H1 (cell line): ENCODE measurements at regions not wholly inside any gene's neighbourhood (a gene's known extent, or its start where the extent isn't known, plus 50 kb on each side); places are given as distances from the start of the nearest gene placed in this dataset.

ENCODE experiments used
- CTCF ChIA-PET: fragments of 300-600 bp; sonication (Branson Sonifier 250); formaldehyde crosslinking; loops from one replicate; lab custom pipeline; 2021; ENCODE audit not compliant: partially characterized antibody; lab: Charles Lee
- POLR2A ChIA-PET: fragments of 300-600 bp; sonication (Branson Sonifier 250); formaldehyde crosslinking; loops from one replicate; lab custom pipeline; 2021; ENCODE audit warnings: inconsistent platforms; ENCODE audit not compliant: partially characterized antibody; lab: Charles Lee
- DNase-seq, 2 experiments: peaks; one replicate each; pipeline versions ENCODE4 v3.0.0 to v3.0.0-alpha.2; 2010 to 2022; ENCODE audit warnings: low spot score in 2 of 2, low read depth in 1 of 2, mixed read lengths in 1 of 2
- FAIRE-seq: peaks from 2 replicates; lab custom pipeline; 2011; peaks lifted over from hg19 to GRCh38; lab: Jason Lieb, UNC
- H2AFZ ChIP-seq: 2 replicates; pipeline ENCODE4 v1.8.1; 2012; ENCODE audit warnings: low read length, inconsistent platforms
- H2AK5ac ChIP-seq: 2 replicates; pipeline ENCODE4 v1.6.1; 2013; ENCODE audit warnings: low read depth, low read length
- H2BK120ac ChIP-seq: replicated peaks from 2 replicates; pipeline ENCODE3; 2013; ENCODE audit warnings: low read depth, low read length, inconsistent platforms
- H2BK12ac ChIP-seq: 2 replicates; pipeline ENCODE4 v1.6.1; 2013; ENCODE audit warnings: low read depth, low read length
- H2BK15ac ChIP-seq: 2 replicates; pipeline ENCODE4 v1.6.1; 2013; ENCODE audit warnings: low read length
- H2BK20ac ChIP-seq: 2 replicates; pipeline ENCODE4 v1.6.1; 2013; ENCODE audit warnings: low read length
- H2BK5ac ChIP-seq: 2 replicates; pipeline ENCODE4 v1.6.1; 2013; ENCODE audit warnings: low read depth, low read length
- H3K14ac ChIP-seq: 2 replicates; pipeline ENCODE4 v1.6.1; 2013; ENCODE audit warnings: inconsistent platforms; ENCODE audit not compliant: insufficient read length
- H3K18ac ChIP-seq: 2 replicates; pipeline ENCODE4 v1.6.1; 2013; ENCODE audit warnings: low read length; ENCODE audit errors: extremely low read depth
- H3K23ac ChIP-seq: 2 replicates; pipeline ENCODE4 v1.6.1; 2013; ENCODE audit warnings: inconsistent platforms; ENCODE audit not compliant: insufficient read length
- H3K23me2 ChIP-seq: 2 replicates; pipeline ENCODE4 v1.6.1; 2013; ENCODE audit warnings: low read depth, low read length
- H3K27ac ChIP-seq: 2 replicates; pipeline ENCODE4 v1.6.1; 2011; ENCODE audit warnings: low read depth, low read length, inconsistent platforms
- H3K27me3 ChIP-seq, 4 experiments: replicated peaks in 1 of 4; 1 replicate in 1 of 4; 2 replicates in 3 of 4; pipeline versions ENCODE4 v1.6.1 to v1.8.1; 2011 to 2013; ENCODE audit warnings: low read length in 3 of 4, mild to moderate bottlenecking in 3 of 4, inconsistent platforms in 2 of 4, mixed read lengths in 2 of 4, moderate library complexity in 1 of 4; ENCODE audit not compliant: control insufficient read depth in 3 of 4, insufficient read depth in 3 of 4; ENCODE audit errors: extremely low read depth in 1 of 4
- H3K36me3 ChIP-seq, 4 experiments: 2 replicates each; pipeline versions ENCODE4 v1.6.1 to v1.8.1; 2011 to 2013; ENCODE audit warnings: mild to moderate bottlenecking in 4 of 4, low read length in 3 of 4, moderate library complexity in 2 of 4, control low read depth in 1 of 4, inconsistent platforms in 1 of 4; ENCODE audit not compliant: insufficient read depth in 4 of 4, control insufficient read depth in 2 of 4
- H3K4ac ChIP-seq: replicated peaks from 2 replicates; pipeline ENCODE3; 2013; ENCODE audit warnings: low read length, low read depth, mixed read lengths, inconsistent platforms; ENCODE audit not compliant: insufficient read length
- H3K4me1 ChIP-seq, 4 experiments: replicated peaks in 1 of 4; 1 replicate in 1 of 4; 2 replicates in 3 of 4; pipeline versions ENCODE4 v1.6.1 to v1.8.1; 2011 to 2013; ENCODE audit warnings: low read length in 3 of 4, inconsistent platforms in 2 of 4, mixed read lengths in 1 of 4; ENCODE audit not compliant: insufficient read depth in 4 of 4, control insufficient read depth in 3 of 4
- H3K4me2 ChIP-seq, 2 experiments: 2 replicates each; pipeline versions ENCODE4 v1.6.1 to v1.8.1; 2011 to 2013; ENCODE audit warnings: low read depth in 2 of 2, low read length in 2 of 2, control low read depth in 1 of 2, inconsistent platforms in 1 of 2, mild to moderate bottlenecking in 1 of 2; ENCODE audit not compliant: insufficient read depth in 1 of 2
- H3K4me3 ChIP-seq, 4 experiments: fragments of 200-600, 300-600 bp in 1 of 4; sonication (generic), shearing (Covaris generic), sonication (Bioruptor Twin) in 1 of 4; 2 replicates each; pipeline versions ENCODE4 v1.5.1 to v1.8.1; 2011 to 2016; ENCODE audit warnings: low read length in 4 of 4, low read depth in 3 of 4, control low read depth in 2 of 4, inconsistent platforms in 2 of 4, mild to moderate bottlenecking in 2 of 4, mixed read lengths in 1 of 4, moderate library complexity in 1 of 4; ENCODE audit not compliant: insufficient read depth in 2 of 4; ENCODE audit errors: extremely low read depth in 1 of 4
- H3K56ac ChIP-seq: replicated peaks from 2 replicates; pipeline ENCODE3; 2013; ENCODE audit warnings: low read depth, mild to moderate bottlenecking, mixed read lengths, low read length, inconsistent platforms; ENCODE audit not compliant: insufficient read length
- H3K79me1 ChIP-seq: 2 replicates; pipeline ENCODE4 v1.6.1; 2013; ENCODE audit warnings: low read depth, low read length, control low read depth
- H3K79me2 ChIP-seq, 2 experiments: 2 replicates each; pipeline versions ENCODE4 v1.6.1 to v1.8.1; 2012 to 2013; ENCODE audit warnings: low read length in 2 of 2, mild to moderate bottlenecking in 2 of 2, inconsistent platforms in 1 of 2; ENCODE audit not compliant: insufficient read depth in 2 of 2, control insufficient read depth in 1 of 2
- H3K9ac ChIP-seq, 4 experiments: replicated peaks in 1 of 4; 1 replicate in 1 of 4; 2 replicates in 3 of 4; pipeline versions ENCODE4 v1.6.1 to v1.8.1; 2011 to 2013; ENCODE audit warnings: low read depth in 3 of 4, low read length in 3 of 4, control low read depth in 2 of 4, mild to moderate bottlenecking in 2 of 4, moderate library complexity in 2 of 4, inconsistent platforms in 1 of 4; ENCODE audit errors: extremely low read depth in 1 of 4
- H3K9me3 ChIP-seq, 2 experiments: 2 replicates each; pipeline versions ENCODE4 v1.6.1 to v1.8.1; 2012 to 2013; ENCODE audit warnings: mild to moderate bottlenecking in 2 of 2, moderate library complexity in 2 of 2, control low read depth in 1 of 2, inconsistent platforms in 1 of 2, low read depth in 1 of 2, low read length in 1 of 2, mixed read lengths in 1 of 2; ENCODE audit not compliant: insufficient read depth in 2 of 2
- H4K20me1 ChIP-seq, 2 experiments: replicated peaks in 1 of 2; 2 replicates each; pipeline versions ENCODE3 to v1.8.1; 2011 to 2013; ENCODE audit warnings: inconsistent platforms in 2 of 2, low read length in 2 of 2, mild to moderate bottlenecking in 1 of 2; ENCODE audit not compliant: insufficient read depth in 2 of 2, control insufficient read depth in 1 of 2
- H4K5ac ChIP-seq: 2 replicates; pipeline ENCODE4 v1.6.1; 2013; ENCODE audit warnings: low read length, low read depth, mixed read lengths, inconsistent platforms; ENCODE audit not compliant: insufficient read length
- H4K8ac ChIP-seq: 2 replicates; pipeline ENCODE4 v1.8.0; 2013; ENCODE audit warnings: mild to moderate bottlenecking, moderate library complexity, low read length, inconsistent platforms; ENCODE audit not compliant: insufficient read depth; ENCODE audit errors: extremely low read depth
- H4K91ac ChIP-seq: replicated peaks from 2 replicates; pipeline ENCODE3; 2013; ENCODE audit warnings: low read length, mixed read lengths, inconsistent platforms; ENCODE audit not compliant: insufficient read length
- ATF2 ChIP-seq: IDR thresholded peaks from 2 replicates; pipeline ENCODE4 v1.6.1; 2012; ENCODE audit warnings: low read length, inconsistent platforms
- BCL11A ChIP-seq, 2 experiments: IDR thresholded peaks; one replicate each; pipeline ENCODE4 v1.6.1; 2011; ENCODE audit warnings: low read depth in 2 of 2, low read length in 2 of 2, mild to moderate bottlenecking in 2 of 2
- CHD2 ChIP-seq: IDR thresholded peaks from 2 replicates; pipeline ENCODE4 v1.6.1; 2012; ENCODE audit warnings: low read length, improper control_type of control experiment
- CTCF ChIP-seq, 3 experiments: IDR thresholded peaks; 1 replicate in 2 of 3; 2 replicates in 1 of 3; pipeline versions ENCODE4 v1.5.1 to v1.6.1; 2011; ENCODE audit warnings: low read length in 3 of 3, mild to moderate bottlenecking in 3 of 3, inconsistent platforms in 2 of 3, low read depth in 1 of 3, moderate library complexity in 1 of 3; ENCODE audit not compliant: insufficient read depth in 1 of 3; ENCODE audit errors: control extremely low read depth in 1 of 3
- EGR1 ChIP-seq: IDR thresholded peaks from 2 replicates; pipeline ENCODE4 v1.6.1; 2011; ENCODE audit warnings: low read depth, low read length, borderline replicate concordance
- GTF2F1 ChIP-seq: IDR thresholded peaks from 2 replicates; pipeline ENCODE4 v1.6.1; 2012; ENCODE audit warnings: low read depth, low read length, improper control_type of control experiment, borderline replicate concordance
- HDAC2 ChIP-seq, 2 experiments: fragments of 300-600 bp in 1 of 2; sonication (generic) in 1 of 2; IDR thresholded peaks; 2 replicates each; pipeline ENCODE4 v1.6.1; 2011 to 2012; ENCODE audit warnings: low read depth in 2 of 2, low read length in 2 of 2, mild to moderate bottlenecking in 2 of 2, moderate library complexity in 2 of 2, borderline replicate concordance in 1 of 2, inconsistent platforms in 1 of 2
- HDAC6 ChIP-seq: IDR thresholded peaks from one replicate; pipeline ENCODE4 v1.7.1; 2012; ENCODE audit warnings: low read depth, mild to moderate bottlenecking, inconsistent platforms, low read length, moderate library complexity
- NANOG ChIP-seq: IDR thresholded peaks from 2 replicates; pipeline ENCODE4 v1.6.1; 2011; ENCODE audit warnings: low read length, low read depth, mild to moderate bottlenecking, inconsistent platforms; ENCODE audit not compliant: insufficient read depth, poor library complexity, severe bottlenecking
- SP4 ChIP-seq: IDR thresholded peaks from 2 replicates; pipeline ENCODE4 v1.6.1; 2012; ENCODE audit warnings: low read length, inconsistent platforms
- TAF1 ChIP-seq: IDR thresholded peaks from 2 replicates; pipeline ENCODE4 v1.6.1; 2011; ENCODE audit warnings: mild to moderate bottlenecking, low read depth, low read length
- WGBS, 2 experiments: shearing (Covaris generic) in 1 of 2; methylation state at CpG; one replicate each; pipeline versions ENCODE4 v1.1.6 to v1.1.7; 2013 to 2015; ENCODE audit warnings: low lambda C conversion rate in 2 of 2, mixed read lengths in 2 of 2, inconsistent platforms in 1 of 2, low coverage in 1 of 2, missing lambda C conversion rate in 1 of 2; ENCODE audit not compliant: insufficient replicate concordance in 2 of 2, insufficient coverage in 1 of 2, insufficient read length in 1 of 2; ENCODE audit errors: extremely low coverage in 1 of 2, missing lambda C conversion rate in 1 of 2; 5-methylcytosine and 5-hydroxymethylcytosine counted together

- no peaks in the 10 kb centered on the region for H3K23me2 ChIP-seq
- no peak overlapping the region for H4K5ac ChIP-seq
- H4K20me1 ChIP-seq, result no peaks in the 10 kb centered on the region
- H3K27me3 ChIP-seq, result no peaks in the 10 kb centered on the region
- H4K91ac ChIP-seq, result no peak overlapping the region
- no peak overlapping the region for H3K18ac ChIP-seq
- no peaks in the 10 kb centered on the region for H3K79me2 ChIP-seq
- DNase-seq (no peak), FAIRE-seq (no peak)
- no peak overlapping the region for H2BK120ac ChIP-seq
- H3K27ac ChIP-seq, result no peak overlapping the region
- H3K36me3 ChIP-seq, result no peaks in the 10 kb centered on the region
- H3K23ac ChIP-seq, result no peak overlapping the region
- ChIA-PET POLR2A (no interaction called here), CTCF (no interaction called here)
- no peak overlapping the region for H3K4me2 ChIP-seq
- H3K4me1 ChIP-seq, result peaks cover 0 to 5% (median 0%) of the 10 kb centered on the region in 4 experiments; a peak in 1 of 7 replicates
- no peak overlapping the region for H3K4ac ChIP-seq
- H3K14ac ChIP-seq, result no peak overlapping the region
- H4K8ac ChIP-seq, result no peak overlapping the region
- no peak overlapping the region for H2BK20ac ChIP-seq
- no peak overlapping the region for H2AFZ ChIP-seq
- no peak overlapping the region for H3K56ac ChIP-seq
- H3K9ac ChIP-seq, result no peak overlapping the region
- H3K4me3 ChIP-seq, result no peak overlapping the region
- H2BK5ac ChIP-seq, result no peak overlapping the region
- H3K9me3 ChIP-seq, result no peaks in the 10 kb centered on the region
- no peaks in the 10 kb centered on the region for H3K79me1 ChIP-seq
- 86% methylated on average over 3 of the region's 3 CpGs; no CpG with 5 or more reads in 1 of the 2 experiments for WGBS, 2 experiments
- H2BK12ac ChIP-seq, result no peak overlapping the region
- H2AK5ac ChIP-seq, result no peak overlapping the region
- H2BK15ac ChIP-seq, result no peak overlapping the region
- TF ChIP-seq SP4 (no peak), ATF2 (no peak), CHD2 (no peak), GTF2F1 (no peak), EGR1 (no peak), HDAC6 (no peak), BCL11A (IDR thresholded peaks at IDR 0.05; ENCODE audit: low read depth in 2 of 2, low read length in 2 of 2) (no peak), HDAC2 (IDR thresholded peaks at IDR 0.05; ENCODE audit: borderline replicate concordance in 1 of 2, low read depth in 2 of 2, low read length in 2 of 2) (no peak), CTCF (IDR thresholded peaks at IDR 0.05; ENCODE audit: control extremely low read depth in 1 of 3, insufficient read depth in 1 of 3, low read depth in 1 of 3, low read length in 3 of 3) (no peak), NANOG (no peak), TAF1 (no peak)
These were observed 74.2 kb upstream of the NEK7 start for GRCh38 chr1:198082576-198082975.
